ENCODE measurements at regions not wholly inside any gene's neighbourhood (a gene's known extent, or its start where the extent isn't known, plus 50 kb on each side); places are given as distances from the start of the nearest gene placed in this dataset.

DNA sequence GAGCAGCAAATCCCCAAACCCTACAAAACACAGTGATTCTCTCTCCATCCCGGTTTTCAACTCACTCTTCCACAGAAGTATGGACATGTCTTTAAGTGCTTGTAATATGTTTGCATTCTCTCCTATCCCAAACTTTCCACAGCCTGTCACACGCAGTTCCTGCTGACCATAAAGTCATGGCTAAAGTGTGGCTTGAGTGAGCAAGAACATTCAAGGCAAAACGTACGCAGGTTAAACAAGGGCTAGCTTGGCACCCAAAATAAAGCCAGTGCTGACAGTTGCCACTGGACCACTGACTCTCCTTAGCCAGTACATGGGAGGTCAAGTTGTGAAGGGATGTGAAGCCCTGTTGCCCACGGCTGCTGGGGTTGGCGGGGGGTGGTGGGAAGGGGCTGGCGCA lies 211.1 kb upstream of the IRX1 start:
- Histone ChIP-seq H3K4me1 (ENCODE audit: control insufficient read depth in 1 of 2, low read depth in 2 of 2) (no peaks in the 10 kb centered on the region), H3K27me3 (replicated peaks; ENCODE audit: insufficient read depth) (no peaks in the 10 kb centered on the region), H3K9me3 (no peaks in the 10 kb centered on the region), H3K27ac (no peak overlapping the region), H3K4me3 (no peak overlapping the region), H3K36me3 (no peaks in the 10 kb centered on the region)
- DNase-seq (ENCODE audit: low spot score) (no peak), ATAC-seq (ENCODE audit: insufficient number of reproducible peaks, low FRiP score, low read depth) (no peak)
- TF ChIP-seq, protein P1, sequence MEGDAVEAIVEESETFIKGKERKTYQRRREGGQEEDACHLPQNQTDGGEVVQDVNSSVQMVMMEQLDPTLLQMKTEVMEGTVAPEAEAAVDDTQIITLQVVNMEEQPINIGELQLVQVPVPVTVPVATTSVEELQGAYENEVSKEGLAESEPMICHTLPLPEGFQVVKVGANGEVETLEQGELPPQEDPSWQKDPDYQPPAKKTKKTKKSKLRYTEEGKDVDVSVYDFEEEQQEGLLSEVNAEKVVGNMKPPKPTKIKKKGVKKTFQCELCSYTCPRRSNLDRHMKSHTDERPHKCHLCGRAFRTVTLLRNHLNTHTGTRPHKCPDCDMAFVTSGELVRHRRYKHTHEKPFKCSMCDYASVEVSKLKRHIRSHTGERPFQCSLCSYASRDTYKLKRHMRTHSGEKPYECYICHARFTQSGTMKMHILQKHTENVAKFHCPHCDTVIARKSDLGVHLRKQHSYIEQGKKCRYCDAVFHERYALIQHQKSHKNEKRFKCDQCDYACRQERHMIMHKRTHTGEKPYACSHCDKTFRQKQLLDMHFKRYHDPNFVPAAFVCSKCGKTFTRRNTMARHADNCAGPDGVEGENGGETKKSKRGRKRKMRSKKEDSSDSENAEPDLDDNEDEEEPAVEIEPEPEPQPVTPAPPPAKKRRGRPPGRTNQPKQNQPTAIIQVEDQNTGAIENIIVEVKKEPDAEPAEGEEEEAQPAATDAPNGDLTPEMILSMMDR (IDR thresholded peaks at IDR 0.05): no peak

DNA sequence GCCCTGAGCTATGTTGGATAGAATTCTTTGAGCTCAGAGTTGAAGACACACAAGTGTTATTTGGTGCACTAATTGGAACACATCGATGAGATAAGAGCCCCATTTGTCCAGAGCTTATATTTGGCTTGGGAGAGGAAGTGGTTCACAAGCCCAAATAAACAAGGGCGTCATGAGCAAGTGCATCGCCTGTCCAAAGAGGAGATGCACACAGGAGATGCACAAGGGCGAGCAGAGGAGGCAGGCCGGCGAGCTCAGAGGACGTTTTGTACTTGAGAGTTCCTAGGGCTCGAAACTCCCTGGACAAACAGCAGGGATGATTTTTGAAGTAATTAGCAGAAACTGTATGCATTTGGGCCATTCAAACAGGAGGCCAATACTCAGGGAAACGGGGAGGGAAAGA lies 212.8 kb upstream of the IRX1 start:
- Histone ChIP-seq H3K27me3 (replicated peaks; ENCODE audit: insufficient read depth) (no peaks in the 10 kb centered on the region), H3K4me3 (no peak overlapping the region), H3K9me3 (no peaks in the 10 kb centered on the region), H3K36me3 (no peaks in the 10 kb centered on the region), H3K4me1 (ENCODE audit: control insufficient read depth in 1 of 2, low read depth in 2 of 2) (no peaks in the 10 kb centered on the region), H3K27ac (no peak overlapping the region)
- TF ChIP-seq, protein P1 (IDR thresholded peaks at IDR 0.05): no peak
- ATAC-seq (ENCODE audit: insufficient number of reproducible peaks, low FRiP score, low read depth) (no peak), DNase-seq (ENCODE audit: low spot score) (no peak)

DNA sequence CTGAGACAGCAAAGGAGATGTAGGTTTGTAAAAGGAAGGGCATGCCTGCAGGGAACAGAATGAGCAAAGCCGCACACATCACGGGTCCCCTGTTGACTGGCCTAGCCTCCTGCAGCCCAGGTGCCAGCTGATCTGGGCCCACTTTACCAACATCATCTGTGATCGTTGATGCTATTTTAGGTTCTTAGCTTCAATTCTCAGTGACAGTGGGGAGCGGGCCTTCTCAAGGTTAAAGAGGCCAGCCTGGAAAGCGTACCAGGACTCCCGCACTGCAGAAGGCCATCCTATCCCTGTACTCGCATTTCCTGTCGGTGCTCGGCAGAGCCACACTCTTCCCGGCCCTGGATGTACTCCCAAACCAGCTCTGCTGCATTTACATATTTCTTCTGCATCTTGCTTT lies 213.5 kb upstream of the IRX1 start:
- H3K27me3 ChIP-seq (replicated peaks; ENCODE audit: insufficient read depth): no peaks in the 10 kb centered on the region
- TF ChIP-seq, protein P1 (IDR thresholded peaks at IDR 0.05): no peak
- ATAC-seq (ENCODE audit: insufficient number of reproducible peaks, low FRiP score, low read depth): no peak

DNA sequence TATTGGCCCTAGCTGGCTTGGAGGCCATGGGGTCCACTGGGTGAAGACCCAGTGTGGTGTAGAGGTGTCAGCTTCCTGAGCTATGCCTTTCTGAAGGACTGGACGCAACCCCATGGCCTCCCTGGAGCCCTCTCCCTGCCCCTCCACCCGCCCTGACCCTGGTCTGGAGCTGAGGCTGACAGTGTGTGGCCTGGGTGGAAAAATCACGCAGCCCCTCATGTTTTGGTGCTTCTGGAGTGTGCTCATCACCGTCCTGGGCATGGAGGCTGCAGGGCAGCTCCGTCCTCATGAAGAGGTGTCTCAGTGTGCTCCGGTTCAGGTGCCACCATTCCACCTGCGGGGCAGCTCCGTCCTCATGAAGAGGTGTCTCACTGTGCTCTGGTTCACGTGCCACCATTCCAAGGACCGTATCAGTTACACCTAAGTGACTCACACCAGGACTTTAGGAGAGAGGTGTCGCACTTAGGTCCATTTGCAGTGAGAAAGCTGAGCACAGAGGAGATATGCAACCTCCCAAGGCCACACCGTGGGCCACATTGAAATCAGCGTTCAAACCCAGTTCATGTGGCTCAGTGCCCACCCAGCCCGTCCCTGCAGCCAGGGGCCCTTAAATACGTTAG lies 214.3 kb upstream of the IRX1 start:
- Histone ChIP-seq H3K27ac (no peak overlapping the region), H3K36me3 (no peaks in the 10 kb centered on the region), H3K4me3 (no peak overlapping the region), H3K4me1 (ENCODE audit: control insufficient read depth in 1 of 2, low read depth in 2 of 2) (no peaks in the 10 kb centered on the region), H3K9me3 (no peaks in the 10 kb centered on the region), H3K27me3 (replicated peaks; ENCODE audit: insufficient read depth) (no peaks in the 10 kb centered on the region)
- no peak for DNase-seq (ENCODE audit: low spot score)
- TF ChIP-seq, protein P1 (IDR thresholded peaks at IDR 0.05): no peak
- no peak for ATAC-seq (ENCODE audit: insufficient number of reproducible peaks, low FRiP score, low read depth)

More for the DNA sequence above, 213.5 kb upstream of the IRX1 start:
- Histone ChIP-seq H3K9me3 (no peaks in the 10 kb centered on the region), H3K4me1 (ENCODE audit: control insufficient read depth in 1 of 2, low read depth in 2 of 2) (no peaks in the 10 kb centered on the region), H3K36me3 (no peaks in the 10 kb centered on the region), H3K4me3 (no peak overlapping the region), H3K27ac (no peak overlapping the region)
- DNase-seq (ENCODE audit: low spot score): no peak

DNA sequence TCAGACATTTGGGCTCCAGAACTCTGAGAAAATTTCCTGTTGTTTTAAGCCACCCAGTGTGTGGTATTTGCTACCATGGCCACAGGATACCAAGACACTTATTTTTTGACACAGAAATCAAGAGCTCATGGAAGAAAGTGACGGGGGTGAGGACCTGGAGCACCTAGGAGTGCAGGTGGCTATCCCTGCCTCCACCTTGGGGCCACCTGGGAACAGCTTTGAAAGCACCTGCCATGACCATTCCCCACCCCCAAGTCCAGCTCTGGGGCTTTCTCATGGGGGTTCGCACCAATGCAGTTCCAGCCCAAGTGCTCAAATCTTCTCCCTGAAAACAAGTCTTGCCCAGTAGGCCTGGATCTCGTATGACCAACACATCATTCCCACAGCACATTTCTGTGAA lies 214.9 kb upstream of the IRX1 start:
- no peaks in the 10 kb centered on the region for H3K36me3 ChIP-seq
- H3K27me3 ChIP-seq (replicated peaks; ENCODE audit: insufficient read depth): no peaks in the 10 kb centered on the region
- no peak for DNase-seq (ENCODE audit: low spot score)
- H3K4me3 ChIP-seq: no peak overlapping the region
- TF ChIP-seq, protein P1 (IDR thresholded peaks at IDR 0.05): no peak
- H3K4me1 ChIP-seq (ENCODE audit: control insufficient read depth in 1 of 2, low read depth in 2 of 2): no peaks in the 10 kb centered on the region
- ATAC-seq (ENCODE audit: insufficient number of reproducible peaks, low FRiP score, low read depth): no peak
- H3K27ac ChIP-seq: no peak overlapping the region
- no peaks in the 10 kb centered on the region for H3K9me3 ChIP-seq
